ENCODE measurements at regions not wholly inside any gene's neighbourhood (a gene's known extent, or its start where the extent isn't known, plus 50 kb on each side); places are given as distances from the start of the nearest gene placed in this dataset.

GRCh38 chr3:96711816-96712215 lies 102.6 kb upstream of the EPHA6 start:
- H3K9me3 Mint-ChIP-seq = no peaks in the 10 kb centered on the region
- H3F3A ChIP-seq (replicated peaks; ENCODE audit: low read depth) = no peaks in the 10 kb centered on the region
- DNase-seq (ENCODE audit: low spot score) (no peak), ATAC-seq (no peak)
- no peaks in the 10 kb centered on the region for H4K20me1 ChIP-seq (replicated peaks; ENCODE audit: insufficient read depth)
- H3K27ac Mint-ChIP-seq = no peak overlapping the region
- TF ChIP-seq STAT1 (IDR thresholded peaks at IDR 0.05; ENCODE audit: unreplicated experiment) = no peak
- no peak for TF ChIP-seq CTCF (conservative IDR thresholded peaks at IDR 0.05; ENCODE audit: low read depth in 2 of 2)
- TF ChIP-seq POLR2AphosphoS5 (IDR thresholded peaks at IDR 0.05; ENCODE audit: low read depth) = no peak
- no peak for TF ChIP-seq EZH2 (IDR thresholded peaks at IDR 0.05; ENCODE audit: low read depth, unreplicated experiment)
- H3K4me1 ChIP-seq (ENCODE audit: insufficient read depth) = no peaks in the 10 kb centered on the region
- no peaks in the 10 kb centered on the region for H3K4me1 Mint-ChIP-seq
- no peaks in the 10 kb centered on the region for H3K36me3 Mint-ChIP-seq (ENCODE audit: low read depth)
- no peaks in the 10 kb centered on the region for H3K27me3 Mint-ChIP-seq (ENCODE audit: insufficient read depth, low read depth, poor library complexity)
- H3K4me3 Mint-ChIP-seq = no peak overlapping the region
- no peaks in the 10 kb centered on the region for H3K79me2 ChIP-seq (replicated peaks; ENCODE audit: insufficient read depth)
- 0 out of 2 replicates have a peak overlapping the region, but pooled peaks have one; percentile 48 for H2AFZ ChIP-seq
- H3K9me2 ChIP-seq (ENCODE audit: insufficient read depth) = no peaks in the 10 kb centered on the region
- H3K27ac ChIP-seq (ENCODE audit: low read depth) = no peak overlapping the region
- no peaks in the 10 kb centered on the region for H3K27me3 ChIP-seq (ENCODE audit: insufficient read depth)
- H3K4me2 ChIP-seq = no peak overlapping the region
- H3K4me3 ChIP-seq = no peak overlapping the region
- H3K36me3 ChIP-seq (ENCODE audit: insufficient read depth) = no peaks in the 10 kb centered on the region

GRCh38 chr3:96712792-96713191 lies 101.6 kb upstream of the EPHA6 start:
- Mint-ChIP-seq H3K9me3 (no peaks in the 10 kb centered on the region), H3K4me1 (no peaks in the 10 kb centered on the region), H3K27me3 (ENCODE audit: insufficient read depth, low read depth, poor library complexity) (no peaks in the 10 kb centered on the region), H3K4me3 (no peak overlapping the region), H3K36me3 (ENCODE audit: low read depth) (no peaks in the 10 kb centered on the region), H3K27ac (no peak overlapping the region)
- H3K27me3 ChIP-seq (ENCODE audit: insufficient read depth) = no peaks in the 10 kb centered on the region
- no peaks in the 10 kb centered on the region for H3F3A ChIP-seq (replicated peaks; ENCODE audit: low read depth)
- no peaks in the 10 kb centered on the region for H3K36me3 ChIP-seq (ENCODE audit: insufficient read depth)
- no peak overlapping the region for H3K4me2 ChIP-seq
- no peak overlapping the region for H3K4me3 ChIP-seq
- no peak overlapping the region for H2AFZ ChIP-seq
- TF ChIP-seq NANOG (IDR thresholded peaks at IDR 0.05; ENCODE audit: borderline replicate concordance) (no peak), EZH2 (IDR thresholded peaks at IDR 0.05; ENCODE audit: low read depth, unreplicated experiment) (no peak), REST (IDR thresholded peaks at IDR 0.05; ENCODE audit: unreplicated experiment) (no peak), EZH2phosphoT487 (IDR thresholded peaks at IDR 0.05; ENCODE audit: unreplicated experiment) (no peak), ZNF331 (CRISPR knock-in tag; IDR thresholded peaks at IDR 0.05; ENCODE audit: low read depth) (no peak), JUNB (IDR thresholded peaks at IDR 0.05; ENCODE audit: unreplicated experiment) (no peak), ZNF114 (CRISPR knock-in tag; IDR thresholded peaks at IDR 0.05) (no peak)
- DNase-seq (ENCODE audit: low spot score) (no peak), ATAC-seq (no peak)
- H3K27ac ChIP-seq (ENCODE audit: low read depth) = no peak overlapping the region
- H3K4me1 ChIP-seq (ENCODE audit: insufficient read depth) = no peaks in the 10 kb centered on the region
- H3K79me2 ChIP-seq (replicated peaks; ENCODE audit: insufficient read depth) = no peaks in the 10 kb centered on the region
- no peaks in the 10 kb centered on the region for H4K20me1 ChIP-seq (replicated peaks; ENCODE audit: insufficient read depth)
- no peaks in the 10 kb centered on the region for H3K9me2 ChIP-seq (ENCODE audit: insufficient read depth)
